H9 (cell line): ENCODE measurements at regions not wholly inside any gene's neighbourhood (a gene's known extent, or its start where the extent isn't known, plus 50 kb on each side); places are given as distances from the start of the nearest gene placed in this dataset.
A peak's percentile ranks its signal among the peaks of the same experiment; 100 is the strongest.

Experiments
- DNase-seq: peaks from one replicate; pipeline ENCODE4 v3.0.0-alpha.2; 2017
- H2AFZ ChIP-seq: one replicate; pipeline ENCODE4 v1.6.1; 2013; ENCODE audit warnings: mild to moderate bottlenecking, low read length, control low read depth, moderate library complexity
- H2AK5ac ChIP-seq: 2 replicates; pipeline ENCODE4 v1.6.1; 2013; ENCODE audit warnings: low read length, control low read depth, mixed read lengths; ENCODE audit not compliant: insufficient read length
- H2BK120ac ChIP-seq: one replicate; pipeline ENCODE4 v1.6.1; 2013; ENCODE audit warnings: low read depth, mild to moderate bottlenecking, low read length, control low read depth, inconsistent platforms; ENCODE audit not compliant: poor library complexity, severe bottlenecking
- H2BK12ac ChIP-seq: 2 replicates; pipeline ENCODE4 v1.6.1; 2013; ENCODE audit warnings: low read length, control low read depth, mixed read lengths, low read depth; ENCODE audit not compliant: insufficient read length
- H2BK15ac ChIP-seq: 2 replicates; pipeline ENCODE4 v1.6.1; 2013; ENCODE audit warnings: low read depth, low read length, control low read depth
- H2BK20ac ChIP-seq: one replicate; pipeline ENCODE4 v1.6.1; 2013; ENCODE audit warnings: low read depth, mild to moderate bottlenecking, low read length, control low read depth, inconsistent platforms; ENCODE audit not compliant: poor library complexity, severe bottlenecking
- H2BK5ac ChIP-seq: 2 replicates; pipeline ENCODE4 v1.6.1; 2013; ENCODE audit warnings: low read length, control low read depth, mixed read lengths; ENCODE audit not compliant: insufficient read length
- H3K14ac ChIP-seq: 2 replicates; pipeline ENCODE4 v1.6.1; 2013; ENCODE audit warnings: low read length, control low read depth; ENCODE audit not compliant: insufficient read depth
- H3K18ac ChIP-seq: 2 replicates; pipeline ENCODE4 v1.6.1; 2013; ENCODE audit warnings: low read depth, mild to moderate bottlenecking, mixed read lengths, low read length, control low read depth; ENCODE audit not compliant: insufficient read length
- H3K23ac ChIP-seq: 2 replicates; pipeline ENCODE4 v1.6.1; 2013; ENCODE audit warnings: low read length, control low read depth, mixed read lengths, low read depth; ENCODE audit not compliant: insufficient read length
- H3K23me2 ChIP-seq: 2 replicates; pipeline ENCODE4 v1.6.1; 2013; ENCODE audit warnings: low read depth, mild to moderate bottlenecking, mixed read lengths, low read length, control low read depth; ENCODE audit not compliant: insufficient read length, poor library complexity, severe bottlenecking
- H3K27ac ChIP-seq: 2 replicates; pipeline ENCODE4 v1.5.1; 2013; ENCODE audit warnings: low read length, control low read depth, mixed read lengths, low read depth; ENCODE audit not compliant: insufficient read length
- H3K27me3 ChIP-seq: 2 replicates; pipeline ENCODE4 v1.6.1; 2013; ENCODE audit warnings: low read length, control low read depth, inconsistent platforms; ENCODE audit not compliant: insufficient read depth
- H3K4ac ChIP-seq: 2 replicates; pipeline ENCODE4 v1.6.1; 2013; ENCODE audit warnings: low read depth, mild to moderate bottlenecking, control low read depth, inconsistent platforms, low read length, moderate library complexity
- H3K4me1 ChIP-seq: 2 replicates; pipeline ENCODE4 v1.6.1; 2013; ENCODE audit warnings: low read length, control low read depth, inconsistent platforms; ENCODE audit not compliant: insufficient read depth
- H3K4me2 ChIP-seq: 2 replicates; pipeline ENCODE4 v1.6.1; 2013; ENCODE audit warnings: low read length, control low read depth, mixed read lengths; ENCODE audit not compliant: insufficient read length, insufficient read depth
- H3K56ac ChIP-seq: 2 replicates; pipeline ENCODE4 v1.6.1; 2013; ENCODE audit warnings: low read depth, mild to moderate bottlenecking, mixed read lengths, low read length, control low read depth; ENCODE audit not compliant: insufficient read length
- H3K79me1 ChIP-seq: 2 replicates; pipeline ENCODE4 v1.6.1; 2013; ENCODE audit warnings: low read depth, mild to moderate bottlenecking, moderate library complexity, low read length, control low read depth, inconsistent platforms; ENCODE audit not compliant: insufficient read depth, poor library complexity, severe bottlenecking
- H3K79me2 ChIP-seq: 2 replicates; pipeline ENCODE4 v1.6.1; 2013; ENCODE audit warnings: low read length, control low read depth, inconsistent platforms; ENCODE audit not compliant: insufficient read depth
- H3K9ac ChIP-seq: 2 replicates; pipeline ENCODE4 v1.6.1; 2013; ENCODE audit warnings: low read length, control low read depth, mixed read lengths; ENCODE audit not compliant: insufficient read length; ENCODE audit errors: extremely low read depth
- H3K9me3 ChIP-seq: one replicate; pipeline ENCODE4 v1.6.1; 2013; ENCODE audit warnings: low read depth, low read length, inconsistent platforms; ENCODE audit not compliant: control insufficient read depth
- H3T11ph ChIP-seq: one replicate; pipeline ENCODE4 v1.6.1; 2013; ENCODE audit warnings: mild to moderate bottlenecking, low read length, control low read depth, inconsistent platforms
- H4K20me1 ChIP-seq: one replicate; pipeline ENCODE4 v1.6.1; 2013; ENCODE audit not compliant: control insufficient read depth, insufficient read length, insufficient read depth
- H4K5ac ChIP-seq: 2 replicates; pipeline ENCODE4 v1.6.1; 2013; ENCODE audit warnings: low read depth, mild to moderate bottlenecking, mixed read lengths, low read length, control low read depth; ENCODE audit not compliant: insufficient read length
- H4K8ac ChIP-seq: replicated peaks from 2 replicates; pipeline ENCODE4 v1.6.1; 2013; ENCODE audit warnings: low read length, control low read depth, mixed read lengths, low read depth; ENCODE audit not compliant: insufficient read length
- H4K91ac ChIP-seq: 2 replicates; pipeline ENCODE4 v1.6.1; 2013; ENCODE audit warnings: low read depth, mild to moderate bottlenecking, moderate library complexity, mixed read lengths, low read length, control low read depth; ENCODE audit not compliant: insufficient read length
- H3K27ac Mint-ChIP-seq, 3 experiments: 2 replicates in 2 of 3; 3 replicates in 1 of 3; pipeline ENCODE4 v1.8.0; 2020 to 2021; ENCODE audit warnings: mixed read lengths in 3 of 3, mild to moderate bottlenecking in 1 of 3, moderate library complexity in 1 of 3
- H3K27me3 Mint-ChIP-seq: 2 replicates; pipeline ENCODE4 v1.8.0; 2021; ENCODE audit warnings: low read depth, mild to moderate bottlenecking, moderate library complexity, mixed read lengths
- H3K36me3 Mint-ChIP-seq, 3 experiments: 2 replicates in 2 of 3; 3 replicates in 1 of 3; pipeline ENCODE4 v1.8.0; 2020 to 2021; ENCODE audit warnings: low read depth in 3 of 3, mixed read lengths in 3 of 3; ENCODE audit not compliant: insufficient read depth in 1 of 3
- H3K4me1 Mint-ChIP-seq, 2 experiments: 2 replicates each; pipeline ENCODE4 v1.8.0; 2020; ENCODE audit warnings: mixed read lengths in 2 of 2
- H3K4me3 Mint-ChIP-seq, 2 experiments: 2 replicates in 1 of 2; 3 replicates in 1 of 2; pipeline ENCODE4 v1.8.0; 2020 to 2021; ENCODE audit warnings: mild to moderate bottlenecking in 2 of 2, mixed read lengths in 2 of 2, moderate library complexity in 1 of 2
- H3K9me3 Mint-ChIP-seq, 2 experiments: 2 replicates in 1 of 2; 3 replicates in 1 of 2; pipeline ENCODE4 v1.8.0; 2020; ENCODE audit warnings: mild to moderate bottlenecking in 2 of 2, mixed read lengths in 2 of 2, moderate library complexity in 1 of 2
- CTCF ChIP-seq: fragments of 200-600 bp; sonication (generic); conservative IDR thresholded peaks from 3 replicates; pipeline ENCODE4 v1.8.0; 2021; ENCODE audit warnings: antibody characterized with exemption, mild to moderate bottlenecking
- WGBS: extraction: QIAGEN DNeasy Blood & Tissue Kit; methylation state at CpG from one replicate; pipeline ENCODE4 v1.1.7; 2013; ENCODE audit warnings: missing lambda C conversion rate, low lambda C conversion rate, mixed read lengths; ENCODE audit not compliant: insufficient read length; ENCODE audit errors: extremely low coverage; 5-methylcytosine and 5-hydroxymethylcytosine counted together

GRCh38 chr5:44952376-44952775 lies 143.6 kb downstream of the MRPS30 start:
- no CpG with 5 or more reads among the region's 1 CpG for WGBS
- Histone ChIP-seq H2BK12ac (no peak overlapping the region), H3K56ac (no peak overlapping the region), H3K18ac (no peak overlapping the region), H4K8ac (no peak overlapping the region), H3K79me2 (no peaks in the 10 kb centered on the region), H2BK20ac (no peak overlapping the region), H3K4me2 (no peak overlapping the region), H2AK5ac (no peak overlapping the region), H4K20me1 (no peaks in the 10 kb centered on the region), H3K9me3 (no peaks in the 10 kb centered on the region), H4K91ac (no peak overlapping the region), H3K23me2 (no peaks in the 10 kb centered on the region), H3K27me3 (no peaks in the 10 kb centered on the region), H2AFZ (no peak overlapping the region), H3K27ac (no peak overlapping the region), H3T11ph (no peak overlapping the region), H3K14ac (no peak overlapping the region), H2BK120ac (no peak overlapping the region), H3K4me1 (no peaks in the 10 kb centered on the region), H2BK15ac (no peak overlapping the region), H2BK5ac (no peak overlapping the region), H3K4ac (no peak overlapping the region), H3K23ac (no peak overlapping the region), H3K79me1 (no peaks in the 10 kb centered on the region), H3K9ac (no peak overlapping the region), H4K5ac (no peak overlapping the region)
- Mint-ChIP-seq H3K4me3 (no peak overlapping the region), H3K4me1 (peaks cover 2 to 3% of the 10 kb centered on the region in 2 experiments; a peak in 1 of 4 replicates), H3K27me3 (no peaks in the 10 kb centered on the region), H3K36me3 (no peaks in the 10 kb centered on the region), H3K27ac (no peak overlapping the region), H3K9me3 (no peaks in the 10 kb centered on the region)
- TF ChIP-seq CTCF: peak; percentile 92
- no peak for DNase-seq
